ENCODE measurements at regions not wholly inside any gene's neighbourhood (a gene's known extent, or its start where the extent isn't known, plus 50 kb on each side); places are given as distances from the start of the nearest gene placed in this dataset.

GRCh38 chr3:105096071-105096470 lies 270.6 kb upstream of the ALCAM start:
- H3K36me3 Mint-ChIP-seq (ENCODE audit: low read depth), result peaks cover 2% of the 10 kb centered on the region

GRCh38 chr3:105101603-105102002 lies 265.1 kb upstream of the ALCAM start:
- Mint-ChIP-seq H3K36me3 (ENCODE audit: low read depth) (peaks cover 2% of the 10 kb centered on the region), H3K4me1 (ENCODE audit: low read depth) (peaks cover 6% of the 10 kb centered on the region), H3K9me3 (ENCODE audit: low read depth) (peaks cover 13% of the 10 kb centered on the region), H3K27ac (ENCODE audit: unreplicated experiment) (no peak overlapping the region), H3K27me3 (ENCODE audit: low read depth) (no peaks in the 10 kb centered on the region), H3K4me3 (ENCODE audit: unreplicated experiment) (no peak overlapping the region)
- TF ChIP-seq, protein P1, sequence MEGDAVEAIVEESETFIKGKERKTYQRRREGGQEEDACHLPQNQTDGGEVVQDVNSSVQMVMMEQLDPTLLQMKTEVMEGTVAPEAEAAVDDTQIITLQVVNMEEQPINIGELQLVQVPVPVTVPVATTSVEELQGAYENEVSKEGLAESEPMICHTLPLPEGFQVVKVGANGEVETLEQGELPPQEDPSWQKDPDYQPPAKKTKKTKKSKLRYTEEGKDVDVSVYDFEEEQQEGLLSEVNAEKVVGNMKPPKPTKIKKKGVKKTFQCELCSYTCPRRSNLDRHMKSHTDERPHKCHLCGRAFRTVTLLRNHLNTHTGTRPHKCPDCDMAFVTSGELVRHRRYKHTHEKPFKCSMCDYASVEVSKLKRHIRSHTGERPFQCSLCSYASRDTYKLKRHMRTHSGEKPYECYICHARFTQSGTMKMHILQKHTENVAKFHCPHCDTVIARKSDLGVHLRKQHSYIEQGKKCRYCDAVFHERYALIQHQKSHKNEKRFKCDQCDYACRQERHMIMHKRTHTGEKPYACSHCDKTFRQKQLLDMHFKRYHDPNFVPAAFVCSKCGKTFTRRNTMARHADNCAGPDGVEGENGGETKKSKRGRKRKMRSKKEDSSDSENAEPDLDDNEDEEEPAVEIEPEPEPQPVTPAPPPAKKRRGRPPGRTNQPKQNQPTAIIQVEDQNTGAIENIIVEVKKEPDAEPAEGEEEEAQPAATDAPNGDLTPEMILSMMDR (IDR thresholded peaks at IDR 0.05), result no peak
- no peak for DNase-seq (ENCODE audit: low spot score)

More at GRCh38 chr3:105096071-105096470, 270.6 kb upstream of the ALCAM start:
- no peaks in the 10 kb centered on the region for H3K4me1 Mint-ChIP-seq (ENCODE audit: low read depth)
- peaks cover 20% of the 10 kb centered on the region for H3K9me3 Mint-ChIP-seq (ENCODE audit: low read depth)
- no peaks in the 10 kb centered on the region for H3K27me3 Mint-ChIP-seq (ENCODE audit: low read depth)
- H3K4me3 Mint-ChIP-seq (ENCODE audit: unreplicated experiment), result no peak overlapping the region
- TF ChIP-seq, protein P1 (IDR thresholded peaks at IDR 0.05), result no peak
- no peak for DNase-seq (ENCODE audit: low spot score)
- H3K27ac Mint-ChIP-seq (ENCODE audit: unreplicated experiment), result no peak overlapping the region

GRCh38 chr3:105103139-105103538 lies 263.6 kb upstream of the ALCAM start:
- DNase-seq (ENCODE audit: low spot score), result no peak
- H3K36me3 Mint-ChIP-seq (ENCODE audit: low read depth), result peaks cover 2% of the 10 kb centered on the region
- peaks cover 6% of the 10 kb centered on the region for H3K4me1 Mint-ChIP-seq (ENCODE audit: low read depth)
- H3K27me3 Mint-ChIP-seq (ENCODE audit: low read depth), result no peaks in the 10 kb centered on the region
- peaks cover 12% of the 10 kb centered on the region for H3K9me3 Mint-ChIP-seq (ENCODE audit: low read depth)
- TF ChIP-seq, protein P1 (IDR thresholded peaks at IDR 0.05), result no peak
- H3K4me3 Mint-ChIP-seq (ENCODE audit: unreplicated experiment), result no peak overlapping the region
- no peak overlapping the region for H3K27ac Mint-ChIP-seq (ENCODE audit: unreplicated experiment)

DNA sequence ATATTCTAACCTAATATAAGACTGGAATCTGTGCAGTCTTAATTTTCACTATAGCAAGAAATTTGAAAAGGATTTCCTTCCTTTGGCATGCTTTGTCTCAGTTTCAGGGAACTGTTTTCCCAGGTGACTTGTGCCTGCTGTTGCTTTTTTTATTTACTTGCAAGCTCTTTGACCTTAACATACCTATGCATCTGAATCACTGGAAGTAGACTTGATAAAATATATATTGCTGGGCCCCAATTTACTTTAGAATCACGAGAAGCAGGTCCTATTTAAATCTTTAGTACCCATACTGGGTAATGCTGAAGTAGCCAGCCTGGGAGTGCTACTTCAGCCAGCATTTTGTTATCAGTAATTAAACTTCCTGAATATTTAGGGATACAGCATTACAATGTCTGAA lies 257.9 kb upstream of the ALCAM start:
- DNase-seq (ENCODE audit: low spot score), result no peak
- Mint-ChIP-seq H3K9me3 (ENCODE audit: low read depth) (peaks cover 14% of the 10 kb centered on the region), H3K4me1 (ENCODE audit: low read depth) (peaks cover 5% of the 10 kb centered on the region), H3K27me3 (ENCODE audit: low read depth) (no peaks in the 10 kb centered on the region), H3K27ac (ENCODE audit: unreplicated experiment) (no peak overlapping the region), H3K36me3 (ENCODE audit: low read depth) (peaks cover 9% of the 10 kb centered on the region), H3K4me3 (ENCODE audit: unreplicated experiment) (no peak overlapping the region)
- TF ChIP-seq, protein P1 (IDR thresholded peaks at IDR 0.05), result no peak

DNA sequence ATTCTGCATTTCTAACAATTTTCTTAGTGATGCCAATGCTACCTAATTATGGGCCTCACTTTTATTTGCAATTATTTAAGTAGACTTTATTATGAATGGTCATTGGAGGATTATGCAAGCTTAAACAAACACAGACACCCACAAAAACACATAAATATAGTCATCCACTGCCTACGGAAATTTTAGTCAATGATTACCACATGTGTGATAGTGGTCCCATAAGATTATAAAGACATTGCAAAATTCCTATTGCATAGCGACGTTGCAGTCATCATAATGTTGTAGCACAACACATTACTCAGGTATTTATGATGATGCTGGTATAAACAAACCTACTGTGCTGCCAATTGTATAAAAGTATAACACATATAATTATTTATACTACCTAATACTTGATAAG lies 247.8 kb upstream of the ALCAM start:
- Mint-ChIP-seq H3K36me3 (ENCODE audit: low read depth) (peaks cover 1% of the 10 kb centered on the region), H3K4me3 (ENCODE audit: unreplicated experiment) (no peak overlapping the region), H3K27ac (ENCODE audit: unreplicated experiment) (no peak overlapping the region), H3K27me3 (ENCODE audit: low read depth) (no peaks in the 10 kb centered on the region), H3K9me3 (ENCODE audit: low read depth) (peaks cover 10% of the 10 kb centered on the region), H3K4me1 (ENCODE audit: low read depth) (no peaks in the 10 kb centered on the region)
- TF ChIP-seq, protein P1 (IDR thresholded peaks at IDR 0.05), result no peak
- DNase-seq (ENCODE audit: low spot score), result no peak
